ENCODE measurements at regions not wholly inside any gene's neighbourhood (a gene's known extent, or its start where the extent isn't known, plus 50 kb on each side); places are given as distances from the start of the nearest gene placed in this dataset.

- no peak overlapping the region for H2AFZ ChIP-seq (ENCODE audit: insufficient read depth, low read depth, low read length, poor library complexity, severe bottlenecking)
- no CpG with 5 or more reads among the region's 4 CpGs for WGBS (ENCODE audit: insufficient coverage)
Measured at GRCh38 chr5:44942524-44943001, 133.8 kb downstream of the MRPS30 start.

GRCh38 chr5:44943647-44944046 is 134.9 kb downstream of the MRPS30 start:
- Histone ChIP-seq H3K4me1 (ENCODE audit: control insufficient read depth in 1 of 2, insufficient read depth in 2 of 2, low read length in 2 of 2) (no peaks in the 10 kb centered on the region), H3K4me3 (replicated peaks in 1 of 3; ENCODE audit: low read depth in 2 of 3, low read length in 3 of 3) (no peak overlapping the region), H3K9ac (ENCODE audit: insufficient read depth, low read length, poor library complexity, severe bottlenecking) (no peak overlapping the region), H3K36me3 (replicated peaks in 1 of 2; ENCODE audit: control insufficient read depth in 1 of 2, insufficient read depth in 2 of 2, low read length in 2 of 2) (no peaks in the 10 kb centered on the region), H3K9me3 (replicated peaks in 1 of 2; ENCODE audit: control insufficient read depth in 1 of 2, insufficient read depth in 1 of 2, low read length in 2 of 2) (no peaks in the 10 kb centered on the region), H3K27ac (ENCODE audit: low read depth in 1 of 2, low read length in 2 of 2) (no peak overlapping the region), H3K4me2 (replicated peaks; ENCODE audit: extremely low read depth, low read length, poor library complexity, severe bottlenecking) (no peak overlapping the region), H4K20me1 (ENCODE audit: insufficient read depth, low read length) (no peaks in the 10 kb centered on the region), H3K79me2 (ENCODE audit: insufficient read depth, low read length) (no peaks in the 10 kb centered on the region), H2AFZ (ENCODE audit: insufficient read depth, low read depth, low read length, poor library complexity, severe bottlenecking) (no peak overlapping the region), H3K27me3 (ENCODE audit: control insufficient read depth in 2 of 2, insufficient read depth in 2 of 2, low read length in 2 of 2) (no peaks in the 10 kb centered on the region)
- no peak for DNase-seq
- Mint-ChIP-seq H3K36me3 (no peaks in the 10 kb centered on the region), H3K4me3 (no peak overlapping the region), H3K9me3 (peaks cover 0 to 10% (median 0%) of the 10 kb centered on the region in 7 donors), H3K4me1 (no peaks in the 10 kb centered on the region), H3K27ac (no peak overlapping the region), H3K27me3 (ENCODE audit: low read depth in 3 of 3) (no peaks in the 10 kb centered on the region)
- no CpG with 5 or more reads among the region's 2 CpGs for WGBS (ENCODE audit: insufficient coverage)
- TF ChIP-seq, protein P1, sequence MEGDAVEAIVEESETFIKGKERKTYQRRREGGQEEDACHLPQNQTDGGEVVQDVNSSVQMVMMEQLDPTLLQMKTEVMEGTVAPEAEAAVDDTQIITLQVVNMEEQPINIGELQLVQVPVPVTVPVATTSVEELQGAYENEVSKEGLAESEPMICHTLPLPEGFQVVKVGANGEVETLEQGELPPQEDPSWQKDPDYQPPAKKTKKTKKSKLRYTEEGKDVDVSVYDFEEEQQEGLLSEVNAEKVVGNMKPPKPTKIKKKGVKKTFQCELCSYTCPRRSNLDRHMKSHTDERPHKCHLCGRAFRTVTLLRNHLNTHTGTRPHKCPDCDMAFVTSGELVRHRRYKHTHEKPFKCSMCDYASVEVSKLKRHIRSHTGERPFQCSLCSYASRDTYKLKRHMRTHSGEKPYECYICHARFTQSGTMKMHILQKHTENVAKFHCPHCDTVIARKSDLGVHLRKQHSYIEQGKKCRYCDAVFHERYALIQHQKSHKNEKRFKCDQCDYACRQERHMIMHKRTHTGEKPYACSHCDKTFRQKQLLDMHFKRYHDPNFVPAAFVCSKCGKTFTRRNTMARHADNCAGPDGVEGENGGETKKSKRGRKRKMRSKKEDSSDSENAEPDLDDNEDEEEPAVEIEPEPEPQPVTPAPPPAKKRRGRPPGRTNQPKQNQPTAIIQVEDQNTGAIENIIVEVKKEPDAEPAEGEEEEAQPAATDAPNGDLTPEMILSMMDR (IDR thresholded peaks at IDR 0.05): no peak
- intact Hi-C loops (cut with micrococcal nuclease): no loop called here

More at GRCh38 chr5:44942524-44943001, 133.8 kb downstream of the MRPS30 start:
- H4K20me1 ChIP-seq (ENCODE audit: insufficient read depth, low read length): no peaks in the 10 kb centered on the region
- peaks cover 0 to 9% of the 10 kb centered on the region in 2 donors for H3K9me3 ChIP-seq (replicated peaks in 1 of 2; ENCODE audit: control insufficient read depth in 1 of 2, insufficient read depth in 1 of 2, low read length in 2 of 2)
- H3K27ac Mint-ChIP-seq: no peak overlapping the region
- H3K27me3 Mint-ChIP-seq (ENCODE audit: low read depth in 3 of 3): no peaks in the 10 kb centered on the region
- H3K4me2 ChIP-seq (replicated peaks; ENCODE audit: extremely low read depth, low read length, poor library complexity, severe bottlenecking): no peak overlapping the region
- intact Hi-C loops (cut with micrococcal nuclease): no loop called here
- H3K4me1 ChIP-seq (ENCODE audit: control insufficient read depth in 1 of 2, insufficient read depth in 2 of 2, low read length in 2 of 2): no peaks in the 10 kb centered on the region
- no peaks in the 10 kb centered on the region for H3K36me3 ChIP-seq (replicated peaks in 1 of 2; ENCODE audit: control insufficient read depth in 1 of 2, insufficient read depth in 2 of 2, low read length in 2 of 2)
- no peak overlapping the region for H3K4me3 Mint-ChIP-seq
- TF ChIP-seq, protein P1 (IDR thresholded peaks at IDR 0.05): no peak
- no peaks in the 10 kb centered on the region for H3K27me3 ChIP-seq (ENCODE audit: control insufficient read depth in 2 of 2, insufficient read depth in 2 of 2, low read length in 2 of 2)
- no peak for DNase-seq
- no peaks in the 10 kb centered on the region for H3K79me2 ChIP-seq (ENCODE audit: insufficient read depth, low read length)
- no peaks in the 10 kb centered on the region for H3K4me1 Mint-ChIP-seq
- H3K27ac ChIP-seq (ENCODE audit: low read depth in 1 of 2, low read length in 2 of 2): no peak overlapping the region
- no peaks in the 10 kb centered on the region for H3K36me3 Mint-ChIP-seq
- no peak overlapping the region for H3K4me3 ChIP-seq (replicated peaks in 1 of 3; ENCODE audit: low read depth in 2 of 3, low read length in 3 of 3)
- H3K9ac ChIP-seq (ENCODE audit: insufficient read depth, low read length, poor library complexity, severe bottlenecking): no peak overlapping the region
- peaks cover 0 to 10% (median 2%) of the 10 kb centered on the region in 7 donors for H3K9me3 Mint-ChIP-seq
